ENCODE measurements at regions not wholly inside any gene's neighbourhood (a gene's known extent, or its start where the extent isn't known, plus 50 kb on each side); places are given as distances from the start of the nearest gene placed in this dataset.

GRCh38 chr16:27679899-27680298 lies 130.0 kb downstream of the KATNIP start:
- DNase-seq (ENCODE audit: low read depth in 2 of 2), result no peak

- no peak for DNase-seq (ENCODE audit: low read depth in 2 of 2)
These were observed 131.7 kb downstream of the KATNIP start for GRCh38 chr16:27681681-27682080.

GRCh38 chr16:27684047-27684446 lies 134.1 kb downstream of the KATNIP start:
- no peak for DNase-seq (ENCODE audit: low read depth in 2 of 2)

DNA sequence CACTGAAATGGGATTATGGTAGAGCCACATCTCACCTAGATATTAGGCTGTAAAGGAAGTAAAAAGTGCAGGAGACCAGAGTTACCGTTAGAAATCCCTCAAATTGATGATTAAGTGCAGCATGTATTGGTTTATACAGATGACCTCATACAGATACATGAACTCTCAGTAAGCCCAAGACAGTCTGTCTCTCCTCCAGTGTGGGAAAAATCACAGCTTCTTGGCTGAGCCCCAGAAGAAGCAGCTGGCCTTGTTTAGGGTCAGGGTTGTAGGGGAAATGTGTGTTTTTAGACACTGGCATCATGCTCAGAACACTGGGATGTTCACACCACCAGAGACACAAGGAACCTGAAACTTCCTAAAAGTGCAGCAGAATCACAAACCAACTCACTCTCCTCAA lies 135.9 kb downstream of the KATNIP start:
- DNase-seq (ENCODE audit: low read depth in 2 of 2), result peak in 1 of 2 donors; percentile 52

GRCh38 chr16:27686926-27687325 lies 137.0 kb downstream of the KATNIP start:
- DNase-seq (ENCODE audit: low read depth in 2 of 2), result no peak

DNA sequence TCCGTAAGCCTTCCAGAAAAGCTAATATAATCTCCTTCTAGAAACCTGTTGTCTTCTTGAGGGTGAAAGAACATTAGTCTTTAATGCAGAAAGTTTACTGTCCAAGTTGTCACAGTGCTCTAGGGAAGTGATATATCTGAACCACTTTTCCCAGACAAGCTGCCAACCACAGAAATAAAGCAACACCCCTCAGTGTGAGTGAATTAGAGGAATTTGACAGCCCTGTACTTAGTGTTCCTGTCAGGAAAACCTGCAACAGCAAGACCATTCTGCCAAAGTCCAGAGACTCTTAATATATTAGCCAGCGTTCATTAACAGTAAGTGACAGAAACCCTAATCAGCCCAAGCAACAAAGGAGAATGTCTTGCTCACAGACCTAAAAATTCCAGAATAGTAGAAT lies 137.7 kb downstream of the KATNIP start:
- DNase-seq (ENCODE audit: low read depth in 2 of 2), result no peak

DNA sequence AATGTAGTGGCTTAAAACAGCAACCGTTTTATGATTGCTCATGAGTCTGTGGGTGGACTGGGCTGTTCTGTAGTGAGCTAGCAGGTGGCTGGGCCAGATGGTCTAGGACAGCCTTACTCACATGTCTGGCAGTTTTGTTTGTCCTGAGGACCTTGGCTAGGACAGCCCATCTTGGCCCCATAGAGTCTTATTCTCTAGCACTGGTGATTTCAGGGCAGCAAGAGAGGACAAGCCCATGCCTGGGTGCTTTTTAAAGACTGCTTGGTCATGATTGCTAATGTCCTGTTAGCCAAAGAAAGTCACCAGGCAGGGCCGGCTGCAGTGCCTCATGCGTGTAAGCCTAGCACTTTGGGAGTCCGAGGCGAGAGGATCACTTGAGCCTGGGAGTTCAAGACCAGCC lies 139.8 kb downstream of the KATNIP start:
- no peak for DNase-seq (ENCODE audit: low read depth in 2 of 2)

- peak; percentile 30 to 63 for DNase-seq (ENCODE audit: low read depth in 2 of 2)
These were observed 140.7 kb downstream of the KATNIP start for GRCh38 chr16:27690608-27691007.

GRCh38 chr16:27691721-27692120 lies 141.8 kb downstream of the KATNIP start:
- no peak for DNase-seq (ENCODE audit: low read depth in 2 of 2)

DNA sequence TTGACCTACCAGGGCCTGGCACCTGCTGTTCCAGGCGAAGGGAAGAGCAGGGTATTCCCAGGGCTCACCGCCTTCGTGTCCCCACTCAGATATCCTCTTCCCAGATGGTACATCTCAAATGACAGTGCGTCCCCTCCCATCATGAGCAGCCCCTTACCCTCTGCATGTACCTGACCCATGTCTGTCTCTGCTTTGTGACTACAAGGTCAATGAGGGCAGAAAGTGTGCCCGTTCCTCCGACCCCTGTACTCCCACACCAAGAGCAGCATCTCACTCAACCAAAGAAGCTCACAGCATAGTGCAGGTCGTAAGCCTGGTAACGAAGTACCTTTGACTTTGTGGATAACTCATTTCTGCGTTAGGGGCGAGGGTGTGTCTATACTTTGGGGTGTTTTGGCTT lies 142.6 kb downstream of the KATNIP start:
- no peak for DNase-seq (ENCODE audit: low read depth in 2 of 2)

GRCh38 chr16:27695161-27695560 lies 145.2 kb downstream of the KATNIP start:
- DNase-seq (ENCODE audit: low read depth in 2 of 2), result no peak

GRCh38 chr16:27698266-27698665 lies 148.3 kb downstream of the KATNIP start:
- DNase-seq (ENCODE audit: low read depth in 2 of 2), result peak in 1 of 2 donors; percentile 35

- no peak for DNase-seq (ENCODE audit: low read depth in 2 of 2)
These were observed 148.8 kb downstream of the KATNIP start for GRCh38 chr16:27698746-27699145.

DNA sequence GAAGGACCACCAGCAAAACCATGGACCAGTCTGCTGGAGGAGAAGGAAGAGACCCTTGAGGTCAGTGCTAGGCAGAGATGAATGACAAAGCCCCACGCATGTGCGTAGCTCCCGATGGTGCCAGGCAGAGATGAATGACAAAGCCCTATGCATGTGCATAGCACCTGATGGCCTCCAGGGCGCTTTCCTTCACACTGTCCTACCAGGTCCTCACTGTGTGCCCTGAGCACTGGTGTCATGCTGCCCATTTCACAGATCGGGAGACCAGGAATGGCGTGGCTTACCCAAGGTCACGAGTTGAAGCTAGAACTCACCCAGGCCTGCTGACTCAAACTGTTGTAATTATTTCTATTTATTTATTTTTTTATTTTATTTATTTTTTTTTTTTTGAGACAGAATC lies 149.6 kb downstream of the KATNIP start:
- no peak for DNase-seq (ENCODE audit: low read depth in 2 of 2)

DNA sequence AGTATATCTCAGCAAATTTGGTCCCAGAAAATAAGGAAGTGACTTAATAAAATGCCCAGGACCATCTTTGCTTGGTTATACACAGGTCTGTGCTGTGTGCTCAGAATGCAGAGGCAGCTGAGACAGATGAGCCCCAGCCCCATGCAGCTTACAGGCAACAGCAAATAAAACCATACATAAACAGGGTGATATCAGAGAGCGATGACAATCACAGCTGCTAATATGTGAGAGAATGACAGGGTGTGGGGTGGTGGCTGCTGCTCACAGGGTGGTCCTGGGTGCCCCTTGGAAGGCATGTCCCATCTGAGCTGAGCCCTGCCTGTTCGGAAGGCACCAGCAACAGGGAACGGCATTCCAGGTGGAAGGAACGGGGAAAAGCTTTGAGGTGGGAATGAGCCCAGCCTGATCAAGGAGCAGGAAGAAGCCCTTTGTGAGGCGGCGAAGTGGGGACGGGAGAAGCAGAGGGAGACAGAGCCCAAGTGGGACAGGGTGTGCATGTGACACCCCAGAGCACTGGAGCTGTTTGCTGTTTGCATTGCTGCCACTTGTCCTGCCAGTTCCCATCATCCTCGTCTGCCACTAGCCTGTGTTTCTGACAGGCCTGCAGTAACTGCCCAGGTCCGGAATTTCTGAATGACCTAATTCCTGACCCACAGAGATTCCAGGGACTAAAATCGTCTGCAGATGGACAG lies 150.5 kb downstream of the KATNIP start:
- peak in 1 of 2 donors; percentile 23 for DNase-seq (ENCODE audit: low read depth in 2 of 2)

GRCh38 chr16:27701381-27701780 lies 151.4 kb downstream of the KATNIP start:
- no peak for DNase-seq (ENCODE audit: low read depth in 2 of 2)

GRCh38 chr16:27703121-27703520 lies 153.2 kb downstream of the KATNIP start:
- DNase-seq (ENCODE audit: low read depth in 2 of 2), result no peak

GRCh38 chr16:27703545-27703944 lies 153.6 kb downstream of the KATNIP start:
- peak; percentile 70 to 76 for DNase-seq (ENCODE audit: low read depth in 2 of 2)

GRCh38 chr16:27704252-27704651 lies 154.3 kb downstream of the KATNIP start:
- DNase-seq (ENCODE audit: low read depth in 2 of 2), result peak; percentile 57 to 76

DNA sequence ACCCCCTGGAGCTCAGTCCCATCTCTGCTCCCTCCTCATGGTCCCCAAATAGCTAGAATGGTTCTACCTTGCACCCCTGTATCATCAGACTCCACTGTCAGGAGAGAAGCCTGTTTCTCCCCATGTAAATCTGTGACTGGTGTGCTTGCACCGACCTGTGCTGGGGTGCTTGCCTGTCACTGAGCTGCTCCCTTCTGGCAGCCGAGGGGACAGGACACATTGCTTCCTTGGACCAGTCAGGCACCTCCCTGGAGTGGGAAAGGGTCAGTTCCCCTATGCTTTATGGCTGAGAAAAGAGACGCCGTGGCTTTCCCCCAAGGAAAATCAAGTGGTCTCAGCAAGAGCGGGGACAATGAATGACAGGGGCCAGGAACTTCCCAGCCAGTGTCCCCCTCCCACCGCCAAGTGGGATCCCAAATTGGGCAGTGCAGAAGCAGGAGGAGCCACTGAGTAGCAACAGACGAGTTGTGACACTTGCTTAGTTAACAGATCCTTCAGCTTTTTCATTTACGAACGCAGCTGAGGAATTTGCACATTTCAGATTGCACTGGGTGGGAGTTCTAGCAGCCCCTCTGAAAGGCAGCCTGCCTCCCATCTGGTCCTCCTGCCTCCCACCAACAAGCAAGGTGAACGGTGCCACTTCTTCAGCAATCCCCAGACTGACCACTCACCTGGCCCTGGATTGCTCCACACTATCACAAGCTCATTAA lies 156.4 kb downstream of the KATNIP start:
- no peak for DNase-seq (ENCODE audit: low read depth in 2 of 2)

GRCh38 chr16:27706866-27707685 lies 157.1 kb downstream of the KATNIP start:
- DNase-seq (ENCODE audit: low read depth in 2 of 2), result no peak

- no peak for DNase-seq (ENCODE audit: low read depth in 2 of 2)
These were observed 158.7 kb downstream of the KATNIP start for GRCh38 chr16:27708651-27709050.
